ENCODE measurements at regions not wholly inside any gene's neighbourhood (a gene's known extent, or its start where the extent isn't known, plus 50 kb on each side); places are given as distances from the start of the nearest gene placed in this dataset.

DNA sequence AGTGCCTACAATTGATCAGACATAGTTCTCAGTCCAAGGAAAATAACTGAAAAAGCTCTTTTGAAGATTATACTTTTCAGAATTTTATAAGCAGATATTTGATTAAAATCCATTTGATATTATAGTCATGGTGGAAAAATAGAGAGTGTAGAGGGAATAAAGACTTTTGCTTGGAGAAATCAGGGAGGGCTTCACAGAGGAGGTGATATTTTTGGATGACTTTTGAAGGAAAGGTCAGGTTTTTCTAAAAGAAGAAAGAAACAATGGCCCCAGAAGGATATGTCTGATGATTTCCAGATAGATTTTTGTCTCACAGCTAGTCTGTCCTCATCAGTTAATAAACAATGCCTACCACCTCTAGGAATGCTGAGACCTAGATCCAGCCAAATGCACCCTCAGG lies 806.3 kb upstream of the CELF2 start:
- Histone ChIP-seq H2AK9ac (replicated peaks; ENCODE audit: low read depth, low read length, poor library complexity) (no peak overlapping the region), H3K56ac (ENCODE audit: extremely low read depth, insufficient read depth, low read length) (no peak overlapping the region), H3K36me3 (ENCODE audit: control insufficient read depth, insufficient read depth, low read length) (no peaks in the 10 kb centered on the region), H4K20me1 (ENCODE audit: insufficient read depth, low read length) (no peaks in the 10 kb centered on the region), H3K27me3 (ENCODE audit: control insufficient read depth, insufficient read depth, low read length) (no peaks in the 10 kb centered on the region), H2AK5ac (ENCODE audit: low read depth, low read length) (no peak overlapping the region), H3K79me1 (ENCODE audit: low read depth in 1 of 2, low read length in 2 of 2) (no peaks in the 10 kb centered on the region), H2BK5ac (ENCODE audit: low read depth, low read length, poor library complexity, severe bottlenecking) (no peak overlapping the region), H3K18ac (ENCODE audit: low read depth, low read length) (no peak overlapping the region), H3K4me3 (ENCODE audit: insufficient read depth, low read depth, low read length) (no peak overlapping the region), H3K9me1 (ENCODE audit: insufficient read depth, low read length) (no peaks in the 10 kb centered on the region), H3K4me2 (ENCODE audit: low read depth, low read length) (no peak overlapping the region), H2BK120ac (ENCODE audit: low read depth, low read length) (no peak overlapping the region), H3K9me3 (ENCODE audit: control insufficient read depth, insufficient read depth, low read length) (peaks cover 1% of the 10 kb centered on the region; the same call in 1 of the 2 replicates), H2BK15ac (ENCODE audit: low read depth, low read length) (no peak overlapping the region), H3K23ac (ENCODE audit: low read depth, low read length) (no peak overlapping the region), H3K27ac (ENCODE audit: insufficient read depth, low read length) (no peak overlapping the region), H3K9ac (ENCODE audit: low read depth, low read length) (no peak overlapping the region), H3K14ac (replicated peaks; ENCODE audit: low read depth, low read length) (no peak overlapping the region), H2AFZ (replicated peaks; ENCODE audit: low read length, poor library complexity) (no peak overlapping the region), H4K5ac (ENCODE audit: low read depth, low read length) (no peak overlapping the region), H3K4ac (ENCODE audit: low read depth, low read length) (no peak overlapping the region), H3K4me1 (ENCODE audit: control insufficient read depth, insufficient read depth, low read length) (no peaks in the 10 kb centered on the region), H4K91ac (ENCODE audit: insufficient read depth, low read depth, low read length) (no peak overlapping the region), H4K8ac (ENCODE audit: low read depth in 2 of 2, low read length in 2 of 2) (no peak overlapping the region), H2BK20ac (ENCODE audit: low read depth, low read length) (no peak overlapping the region)
- CTCF ChIA-PET = no interaction called here
- in situ Hi-C loops (cut with MboI; ENCODE audit: low sequenced_read_pairs) (no loop called here), intact Hi-C loops (cut with micrococcal nuclease) (no loop called here), dilution Hi-C loops (cut with HindIII; ENCODE audit: low sequenced_read_pairs, unreplicated experiment) (no loop called here)
- ATAC-seq (ENCODE audit: low read depth) (no peak), DNase-seq (no peak)
- TF ChIP-seq, protein P1, sequence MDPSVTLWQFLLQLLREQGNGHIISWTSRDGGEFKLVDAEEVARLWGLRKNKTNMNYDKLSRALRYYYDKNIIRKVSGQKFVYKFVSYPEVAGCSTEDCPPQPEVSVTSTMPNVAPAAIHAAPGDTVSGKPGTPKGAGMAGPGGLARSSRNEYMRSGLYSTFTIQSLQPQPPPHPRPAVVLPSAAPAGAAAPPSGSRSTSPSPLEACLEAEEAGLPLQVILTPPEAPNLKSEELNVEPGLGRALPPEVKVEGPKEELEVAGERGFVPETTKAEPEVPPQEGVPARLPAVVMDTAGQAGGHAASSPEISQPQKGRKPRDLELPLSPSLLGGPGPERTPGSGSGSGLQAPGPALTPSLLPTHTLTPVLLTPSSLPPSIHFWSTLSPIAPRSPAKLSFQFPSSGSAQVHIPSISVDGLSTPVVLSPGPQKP (IDR thresholded peaks at IDR 0.05; ENCODE audit: borderline replicate concordance, low read depth, low read length) = no peak
- TF ChIP-seq MAZ (IDR thresholded peaks at IDR 0.05; ENCODE audit: borderline replicate concordance, low read depth, low read length) (no peak), MAFK (IDR thresholded peaks at IDR 0.05; ENCODE audit: low read depth, low read length) (no peak), RCOR1 (IDR thresholded peaks at IDR 0.05; ENCODE audit: insufficient replicate concordance, low read length) (no peak), FOS (IDR thresholded peaks at IDR 0.05; ENCODE audit: low read depth, low read length) (no peak), CHD1 (IDR thresholded peaks at IDR 0.05; ENCODE audit: low read depth, low read length) (no peak), NFE2L2 (IDR thresholded peaks at IDR 0.05; ENCODE audit: low read depth, low read length) (no peak), RAD21 (IDR thresholded peaks at IDR 0.05; ENCODE audit: low read length) (no peak), MXI1 (IDR thresholded peaks at IDR 0.05; ENCODE audit: borderline replicate concordance, low read depth, low read length) (no peak), CEBPB (IDR thresholded peaks at IDR 0.05; ENCODE audit: low read depth, low read length) (no peak), POLR2A (IDR thresholded peaks at IDR 0.05; ENCODE audit: low read depth, low read length) (no peak)
- BruUV-seq (replicated peaks) = no TSS peak
- POLR2A ChIA-PET (ENCODE audit: unreplicated experiment) = no interaction called here

All from IMR-90 (cell line).